ENCODE measurements at regions not wholly inside any gene's neighbourhood (a gene's known extent, or its start where the extent isn't known, plus 50 kb on each side); places are given as distances from the start of the nearest gene placed in this dataset.
A peak's percentile ranks its signal among the peaks of the same experiment; 100 is the strongest.
"Not testable (repeated sequence)": the region's sequence is repeated elsewhere in the genome, so short reads cannot be mapped to it uniquely, and the experiment has no call there.

DNA sequence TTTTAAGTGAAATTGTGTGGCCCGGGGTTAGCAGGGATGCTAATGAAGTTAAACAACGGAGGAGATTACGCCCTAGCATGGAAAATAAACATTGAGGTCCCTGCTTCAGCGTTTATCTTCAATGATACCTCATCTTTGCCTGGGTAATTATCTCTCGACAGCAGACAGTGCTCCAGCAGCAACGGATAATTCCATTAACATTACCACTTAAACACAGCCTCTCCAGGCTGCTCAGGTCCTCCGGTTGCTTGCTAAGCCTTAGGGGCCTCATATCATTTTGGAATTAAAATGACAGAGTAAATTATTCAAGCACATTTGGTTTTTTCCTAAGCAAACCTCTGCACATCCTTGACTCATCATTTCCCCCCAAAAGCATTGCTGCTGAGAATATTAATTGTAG is 281.5 kb upstream of the KLF3 start:
- DNase-seq (ENCODE audit: low read depth) = no peak

DNA sequence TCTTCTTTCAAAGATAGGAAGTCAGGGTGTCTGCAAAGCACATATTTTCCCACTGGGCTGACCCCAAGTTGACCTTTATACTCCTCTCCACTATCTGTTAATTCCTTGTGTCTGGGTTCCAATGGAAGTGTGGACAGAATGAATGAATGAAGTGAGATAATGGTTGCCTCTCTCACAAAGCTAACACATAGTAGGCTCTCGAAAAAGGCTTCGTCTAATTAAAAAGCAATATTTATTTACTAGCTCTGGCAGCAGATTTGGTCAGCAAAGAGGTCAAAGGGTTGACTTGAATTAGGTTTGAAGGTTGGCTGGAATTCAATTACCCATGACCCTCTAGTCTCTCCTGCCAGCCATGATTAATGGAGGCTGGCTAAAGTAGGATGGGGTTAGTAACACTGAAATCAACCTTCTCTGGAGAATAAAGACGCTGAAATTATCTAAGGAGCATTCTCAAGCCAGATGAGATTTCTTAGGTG is 280.3 kb upstream of the KLF3 start:
- DNase-seq (ENCODE audit: low read depth) = no peak

DNA sequence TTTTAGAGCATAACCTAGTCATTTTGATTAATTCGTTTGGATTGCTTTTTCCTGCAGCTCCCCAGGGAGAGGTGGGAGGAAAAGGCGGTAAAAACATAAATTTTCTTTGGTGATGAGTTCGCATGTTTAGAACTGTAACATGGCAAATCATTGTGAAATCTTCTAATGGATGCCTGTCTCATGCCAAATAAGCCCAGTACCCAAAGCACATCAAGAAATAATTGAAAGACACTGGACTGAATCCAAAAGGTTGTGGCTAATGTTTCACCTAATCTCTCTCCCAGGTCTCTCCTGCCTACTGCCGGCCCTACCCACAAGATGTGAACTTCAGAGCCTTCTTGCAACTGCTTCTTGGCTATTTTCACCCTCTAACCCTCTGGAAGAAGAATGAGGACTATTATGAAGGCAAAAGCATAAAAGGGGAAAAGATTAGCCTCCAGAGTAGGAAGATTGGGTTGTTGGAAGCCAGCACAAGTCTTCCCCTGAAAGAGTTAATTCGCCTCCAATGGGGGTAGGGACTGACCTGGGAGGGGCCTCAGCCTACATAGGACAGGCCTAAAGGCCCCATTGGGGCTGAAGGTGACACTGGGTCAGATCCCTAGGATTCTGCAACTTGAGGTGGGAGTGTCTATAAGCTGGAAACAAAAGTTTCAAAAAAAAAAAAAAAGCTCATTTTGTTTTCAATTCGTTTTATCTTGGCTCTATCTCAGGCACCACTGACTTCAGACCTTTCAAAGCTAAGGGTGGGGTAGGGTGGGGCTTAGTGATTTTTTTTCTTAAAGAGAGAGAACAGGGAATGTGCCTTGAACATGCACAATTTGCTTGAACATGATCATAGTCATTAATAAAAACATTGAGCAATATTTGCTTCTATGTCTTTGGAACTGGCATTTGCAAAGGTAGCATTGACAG is 278.6 kb upstream of the KLF3 start:
- no peak for DNase-seq (ENCODE audit: low read depth)

DNA sequence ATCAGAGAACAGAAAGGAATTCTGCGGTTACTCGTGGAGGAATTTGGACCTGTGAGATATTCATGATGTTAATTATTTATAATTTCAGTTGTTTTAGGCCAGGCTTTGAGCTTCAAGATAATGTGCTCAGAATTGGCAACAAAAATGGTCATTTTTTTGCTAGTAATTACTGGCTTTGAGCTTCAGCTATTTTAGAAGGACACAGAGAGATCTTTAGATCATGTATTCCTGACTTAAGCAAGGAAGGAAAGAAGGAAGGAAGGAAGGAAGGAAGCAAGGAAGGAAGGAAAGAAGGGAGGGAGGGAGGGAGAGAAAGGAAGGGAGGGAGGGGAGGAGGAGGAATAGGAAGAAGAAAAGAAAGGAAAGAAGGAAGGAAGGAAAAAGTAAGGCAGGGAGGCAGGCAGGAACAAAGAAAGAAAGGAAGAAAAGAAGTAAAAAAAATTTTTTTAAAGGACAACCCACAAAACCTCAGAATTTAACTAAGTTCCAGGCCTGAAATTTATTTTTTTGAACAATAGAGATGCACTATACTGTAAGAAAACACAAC is 277.9 kb upstream of the KLF3 start:
- no peak for DNase-seq (ENCODE audit: low read depth)

DNA sequence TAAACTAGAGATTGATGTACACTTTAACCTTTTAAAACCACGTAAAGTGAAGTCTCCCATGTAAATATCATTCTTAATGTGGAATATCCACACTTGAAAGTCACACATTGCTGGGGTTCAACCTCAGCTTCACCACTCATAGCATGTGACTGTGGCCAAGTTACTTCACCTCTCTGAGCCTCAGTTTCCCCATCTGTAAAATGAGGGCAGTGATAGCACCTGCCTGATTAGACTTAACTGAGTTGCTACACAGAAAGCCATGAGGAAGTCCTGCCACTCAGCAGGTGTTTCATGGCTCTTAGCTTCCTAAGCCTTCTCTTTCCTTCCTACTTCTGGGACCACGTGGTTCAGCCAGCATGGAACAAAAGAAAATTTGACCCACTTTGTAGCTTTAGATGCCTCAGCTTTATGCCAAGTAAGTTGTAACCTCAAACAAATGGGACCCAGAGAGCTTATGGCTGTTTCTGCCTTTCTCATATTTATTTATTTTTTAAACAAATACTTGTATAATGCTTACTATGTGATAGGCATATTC is 277.3 kb upstream of the KLF3 start:
- no peak for DNase-seq (ENCODE audit: low read depth)

DNA sequence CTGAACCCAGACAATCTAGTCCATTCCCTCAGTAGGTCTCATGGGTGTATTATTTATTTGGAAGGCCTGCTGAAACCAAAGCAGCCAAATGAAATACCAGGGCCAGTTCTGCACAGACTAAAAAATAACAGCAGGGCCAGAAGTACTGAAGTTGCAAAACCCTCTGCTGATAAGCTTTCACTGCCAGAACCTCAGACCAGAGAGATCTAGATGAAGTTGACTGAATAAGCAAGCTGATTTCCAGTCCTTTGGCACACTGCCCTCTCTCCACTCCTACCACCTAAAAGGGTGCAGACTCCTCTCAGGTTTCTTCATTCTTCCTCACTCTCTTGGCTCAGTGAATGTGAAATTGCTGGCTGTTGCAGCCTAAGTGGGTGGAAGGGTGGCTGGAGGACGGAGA is 276.7 kb upstream of the KLF3 start:
- DNase-seq (ENCODE audit: low read depth) = no peak

DNA sequence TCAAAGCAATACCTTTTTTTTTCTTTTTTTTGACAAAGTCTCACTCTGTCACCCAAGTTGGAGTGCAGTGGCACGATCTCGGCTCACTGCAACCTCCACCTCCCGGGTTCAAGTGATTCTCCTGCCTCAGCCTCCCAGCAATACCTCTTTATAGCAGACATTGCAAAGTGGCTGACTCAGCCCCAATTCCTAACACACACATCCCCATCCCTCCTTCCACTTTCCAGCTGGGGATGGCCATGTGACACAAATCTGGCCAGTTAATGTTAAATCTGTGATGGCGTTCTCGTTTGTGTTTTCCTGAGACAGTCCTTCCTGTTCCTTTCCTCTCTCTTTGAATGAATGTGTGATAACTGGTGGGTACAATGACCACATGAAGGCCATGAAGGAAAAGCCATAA is 276.2 kb upstream of the KLF3 start:
- DNase-seq (ENCODE audit: low read depth) = no peak

DNA sequence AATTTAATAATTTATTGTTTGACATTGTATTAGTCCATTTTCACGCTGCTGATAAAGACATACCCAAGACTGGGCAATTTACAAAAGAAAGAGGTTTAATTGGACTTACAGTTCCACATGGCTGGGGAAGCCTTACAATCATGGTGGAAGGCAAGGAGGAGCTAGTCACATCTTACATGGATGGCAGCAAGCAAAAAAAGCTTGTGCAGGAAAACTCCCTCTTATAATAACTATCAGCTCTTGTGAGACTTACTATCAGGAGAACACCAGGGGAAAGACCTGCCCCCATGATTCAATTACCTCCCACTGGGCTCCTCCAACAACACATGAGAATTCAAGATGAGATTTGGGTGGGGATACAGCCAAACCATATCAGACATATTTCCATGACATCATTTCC is 275.1 kb upstream of the KLF3 start:
- DNase-seq (ENCODE audit: low read depth) = not testable (repeated sequence)

DNA sequence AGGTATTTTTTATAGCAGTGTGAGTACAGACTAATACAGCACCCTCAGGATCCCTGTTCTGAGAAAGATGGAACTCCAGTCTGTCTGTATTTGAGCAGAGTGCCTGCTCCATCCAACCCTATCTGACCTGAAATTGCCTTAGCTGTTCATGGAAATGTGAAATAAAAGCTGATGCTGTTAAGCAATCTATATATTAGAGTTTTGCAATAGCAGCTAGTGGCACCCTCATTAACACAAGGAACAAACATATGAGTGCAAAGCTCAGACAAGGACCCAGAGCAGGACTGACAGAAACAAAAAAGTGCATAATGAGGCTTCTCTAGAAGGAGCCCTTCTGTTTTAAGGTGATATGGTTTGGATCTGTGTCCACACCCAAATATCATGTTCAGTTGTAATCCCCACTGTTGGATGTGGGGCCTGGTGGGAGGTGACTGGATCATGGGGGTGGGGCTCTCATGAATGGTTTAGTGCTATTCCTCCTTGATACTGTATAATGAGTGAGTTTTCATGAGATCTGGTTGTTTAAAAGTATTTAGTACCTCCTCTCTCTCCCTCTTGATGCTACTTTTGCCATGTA is 272.9 kb upstream of the KLF3 start:
- no peak for DNase-seq (ENCODE audit: low read depth)

DNA sequence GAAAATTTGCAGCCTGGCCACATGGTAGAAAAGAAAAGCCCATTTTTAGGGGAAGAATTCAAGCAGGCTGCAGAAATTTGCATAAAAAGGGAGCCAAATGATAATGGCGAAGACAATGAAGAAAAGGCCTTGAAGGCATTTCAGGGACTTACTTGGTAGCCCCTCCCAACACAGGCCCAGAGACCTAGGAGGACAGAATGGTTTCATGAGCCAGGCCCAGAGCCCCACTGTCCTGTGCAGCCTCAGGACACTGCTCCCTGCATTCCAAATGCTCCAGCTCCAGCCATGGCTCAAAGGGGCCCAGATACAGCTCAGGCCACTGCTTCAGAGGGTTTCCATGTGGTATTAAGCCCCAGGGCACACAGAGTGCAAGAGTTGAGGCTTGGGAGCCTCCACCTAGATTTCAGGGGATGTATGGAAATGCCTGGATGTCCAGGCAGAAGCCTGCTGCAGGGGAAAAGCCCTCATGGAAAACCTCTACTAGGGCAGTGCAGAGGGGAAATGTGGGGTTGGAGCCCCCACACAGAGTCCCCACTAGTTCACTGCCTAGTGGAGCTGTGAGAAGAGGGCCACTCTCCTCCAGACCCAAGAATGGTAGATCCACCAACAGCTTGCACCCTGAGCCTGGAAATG is 271.7 kb upstream of the KLF3 start:
- no peak for DNase-seq (ENCODE audit: low read depth)

DNA sequence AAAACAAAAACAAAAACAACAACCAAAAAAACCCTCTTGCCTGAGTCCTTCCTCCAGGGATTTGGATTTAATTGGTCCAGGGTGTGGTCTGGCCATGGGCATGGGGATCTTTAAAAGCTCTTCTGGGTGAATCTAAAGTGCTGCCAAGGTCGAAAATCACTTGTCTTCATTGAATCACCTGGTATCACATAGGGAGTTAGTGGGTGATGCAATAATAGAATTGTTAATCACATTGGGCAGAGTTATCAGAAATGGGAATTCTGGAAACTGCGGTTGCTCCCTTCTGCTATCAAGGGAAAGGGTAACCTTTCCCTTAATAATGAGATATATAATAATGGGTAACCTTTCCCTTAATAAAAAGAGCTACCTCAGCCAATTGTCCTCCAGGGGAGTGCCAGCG is 267.9 kb upstream of the KLF3 start:
- no peak for DNase-seq (ENCODE audit: low read depth)

DNA sequence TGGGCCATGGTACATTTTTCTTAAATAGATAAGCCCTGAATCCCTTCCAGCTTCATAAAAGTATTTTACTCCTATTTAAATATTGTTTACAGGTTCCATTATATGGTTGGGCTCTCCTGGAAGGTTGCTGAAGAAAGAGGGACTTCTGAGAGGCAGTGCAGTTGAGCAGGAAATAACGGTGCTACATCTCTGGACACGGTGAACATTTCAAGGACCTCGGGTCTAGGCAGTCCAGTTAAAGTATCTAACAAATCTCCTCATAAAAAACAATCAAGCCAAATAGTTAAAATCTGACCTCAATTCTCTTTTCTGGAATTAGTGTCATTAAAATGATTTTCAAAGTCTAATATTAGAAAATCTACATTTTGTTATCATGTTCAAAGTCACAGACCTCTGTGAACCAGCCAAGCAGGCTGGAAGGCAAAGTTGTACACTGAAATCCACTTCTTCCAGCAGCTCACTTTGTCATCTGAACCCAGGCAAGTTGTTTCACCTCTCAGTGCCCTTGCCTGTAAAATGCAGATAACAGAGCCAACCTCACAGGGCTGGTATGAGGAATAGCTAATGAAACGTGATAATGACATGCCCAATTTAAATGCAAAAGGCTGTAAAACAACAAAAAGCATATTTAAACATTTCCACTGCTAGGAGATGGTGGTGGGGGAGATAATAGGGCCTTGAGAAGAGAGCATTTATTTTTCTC is 267.0 kb upstream of the KLF3 start:
- DNase-seq (ENCODE audit: low read depth) = peak; percentile 6

DNA sequence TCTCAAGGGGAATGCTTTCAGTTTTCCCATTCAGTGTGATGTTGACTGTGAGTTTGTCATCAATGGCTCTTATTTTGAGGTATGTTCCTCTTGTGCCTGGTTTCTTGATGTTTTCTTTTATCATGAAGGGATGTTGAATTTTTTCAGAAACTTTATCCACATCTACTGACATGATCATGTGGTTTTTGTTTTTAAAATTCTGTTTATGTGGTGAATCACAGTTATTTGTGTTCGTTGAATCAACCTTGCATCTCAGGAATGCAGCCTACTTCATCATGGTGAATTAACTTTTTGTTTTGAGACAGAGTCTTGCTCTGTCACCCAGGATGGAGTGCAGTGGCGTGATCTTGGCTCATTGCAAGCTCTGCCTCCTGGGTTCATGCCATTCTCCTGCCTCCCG is 263.1 kb upstream of the KLF3 start:
- peak; percentile 37 for DNase-seq (ENCODE audit: low read depth)

DNA sequence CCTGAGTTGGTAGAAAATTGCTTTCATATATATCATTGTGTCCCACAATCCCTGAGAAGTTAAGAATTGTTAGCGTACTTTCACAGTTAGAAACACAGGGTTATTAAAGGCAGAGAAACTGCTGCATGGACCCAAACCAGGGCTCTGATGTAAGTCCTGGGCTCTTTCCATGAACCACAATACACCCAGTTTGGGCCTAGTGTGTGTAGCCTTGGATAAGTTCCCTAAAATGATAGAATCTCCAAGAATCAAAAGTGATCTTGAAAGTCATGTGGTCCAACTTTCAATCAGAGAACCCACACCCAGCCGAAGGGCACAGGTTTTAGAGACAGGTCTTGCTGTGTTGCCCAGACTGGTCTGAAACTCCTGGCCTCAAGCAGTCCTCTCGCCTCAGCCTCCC is 257.8 kb upstream of the KLF3 start:
- DNase-seq (ENCODE audit: low read depth) = no peak

DNA sequence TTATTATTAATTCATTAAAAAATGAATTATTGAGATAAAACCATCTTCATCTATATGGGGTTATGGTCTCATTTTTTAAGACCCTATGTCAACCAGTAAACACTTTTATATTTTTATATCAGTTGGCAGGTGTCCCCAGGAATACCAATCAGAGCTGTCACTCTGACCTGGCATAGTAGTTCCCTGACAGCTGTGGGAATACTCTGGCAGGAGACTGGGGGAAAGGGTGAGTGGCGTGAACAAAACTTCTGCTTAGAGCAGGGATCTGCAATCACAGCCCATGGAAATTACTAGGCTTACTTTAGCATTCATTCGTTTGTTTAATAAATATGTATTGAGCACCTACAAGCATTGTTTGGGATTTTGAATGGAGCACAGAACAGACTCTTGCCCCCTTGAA is 254.1 kb upstream of the KLF3 start:
- DNase-seq (ENCODE audit: low read depth) = no peak

DNA sequence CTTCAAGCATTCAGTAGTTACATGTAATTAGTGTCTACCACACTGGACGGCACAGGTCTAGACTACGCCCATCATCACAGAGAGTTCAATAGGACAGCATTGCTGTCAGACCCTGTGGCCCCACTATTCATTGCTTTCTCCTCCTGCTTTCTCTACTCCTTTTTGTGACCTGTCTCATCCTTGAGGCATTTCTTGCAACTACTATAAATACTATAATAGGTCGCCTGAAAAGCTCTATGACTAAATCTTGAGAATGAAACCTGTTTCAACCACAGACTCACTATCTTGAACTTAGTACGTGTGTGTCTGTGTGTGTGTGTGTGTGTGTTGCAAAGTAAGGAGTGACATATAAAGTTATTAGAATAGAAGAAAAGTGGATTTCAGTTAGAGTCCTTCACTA is 252.9 kb upstream of the KLF3 start:
- DNase-seq (ENCODE audit: low read depth) = no peak

DNA sequence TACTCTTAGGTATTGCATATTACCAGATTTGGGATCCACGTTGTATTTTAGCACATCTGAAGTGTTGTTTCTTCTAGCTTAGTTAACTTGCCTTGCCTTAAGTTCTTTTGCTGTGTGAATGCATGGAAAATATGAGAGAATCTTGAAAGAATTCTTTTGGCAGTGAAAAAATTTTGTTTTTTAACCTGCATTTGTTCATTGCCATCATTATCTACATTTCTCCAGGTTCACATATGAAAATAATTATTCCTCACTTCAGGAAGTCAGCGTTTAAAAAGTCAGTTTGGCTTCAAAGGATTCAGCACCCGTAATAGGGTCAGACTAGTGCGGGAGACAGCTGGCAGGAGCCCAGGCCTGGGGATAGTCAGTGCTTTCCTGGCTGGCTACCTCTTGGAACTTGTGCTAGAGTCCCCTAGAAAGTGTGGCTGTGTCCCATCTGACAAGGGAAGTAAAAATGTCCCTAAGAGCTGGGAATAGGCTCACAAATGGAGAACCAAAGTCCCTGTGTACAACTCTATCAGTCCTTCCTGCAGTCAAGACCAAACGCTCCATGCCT is 251.9 kb upstream of the KLF3 start:
- DNase-seq (ENCODE audit: low read depth) = no peak

DNA sequence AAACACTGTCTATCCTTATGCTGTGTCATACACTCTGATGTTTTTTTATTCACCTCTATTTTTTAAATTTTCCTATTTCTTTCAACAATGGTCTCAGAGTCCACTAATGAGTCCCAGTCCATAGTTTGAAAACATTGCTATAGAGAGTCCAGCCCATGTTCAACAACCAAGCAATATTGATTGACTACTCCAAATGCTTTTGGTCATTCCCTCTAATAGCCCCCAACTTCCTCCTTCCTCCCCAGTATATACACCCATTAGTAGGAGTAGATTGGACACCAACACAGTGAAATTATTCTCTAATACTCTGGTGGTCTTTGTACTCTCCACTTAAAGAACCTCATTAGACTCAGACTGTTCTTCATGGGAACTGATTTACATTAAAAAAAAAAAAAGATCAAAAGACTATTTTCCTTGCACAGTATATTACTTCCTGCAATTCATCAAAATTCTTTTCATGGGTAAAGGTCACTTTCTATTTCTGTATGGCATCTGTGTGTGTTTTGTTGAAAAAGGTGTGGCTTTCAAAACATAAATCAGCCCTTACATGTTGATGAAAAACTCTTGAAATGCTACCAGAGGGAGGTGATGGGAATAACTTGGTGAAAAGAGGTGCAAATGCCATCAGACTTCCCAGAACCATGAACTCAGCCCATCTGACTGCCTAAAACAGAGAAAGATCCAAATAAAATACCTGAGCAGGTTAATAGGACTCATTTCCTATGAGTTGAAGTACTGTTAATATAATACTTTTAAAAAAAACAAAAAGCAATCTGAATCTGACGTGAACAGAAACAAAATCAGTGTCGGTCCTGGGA is 250.3 kb upstream of the KLF3 start:
- no peak for DNase-seq (ENCODE audit: low read depth)

DNA sequence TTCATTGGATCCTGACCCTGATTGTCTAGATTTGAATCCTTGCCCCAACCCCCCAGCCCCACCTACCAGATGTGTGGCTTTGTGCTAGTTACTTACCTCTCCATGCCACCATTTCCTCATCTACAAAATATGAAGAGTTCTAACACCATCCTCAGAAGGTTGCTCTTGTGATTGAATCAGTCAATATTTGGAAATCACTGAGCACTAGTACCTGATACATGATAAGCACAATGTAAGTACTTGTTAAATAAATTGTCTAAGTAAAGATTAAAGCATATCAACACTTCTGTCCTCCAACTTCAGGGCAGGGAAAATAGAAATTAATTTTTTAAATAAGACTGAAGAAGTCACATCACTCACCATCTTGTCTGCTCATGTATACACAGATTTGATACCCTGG is 249.6 kb upstream of the KLF3 start:
- DNase-seq (ENCODE audit: low read depth) = no peak

DNA sequence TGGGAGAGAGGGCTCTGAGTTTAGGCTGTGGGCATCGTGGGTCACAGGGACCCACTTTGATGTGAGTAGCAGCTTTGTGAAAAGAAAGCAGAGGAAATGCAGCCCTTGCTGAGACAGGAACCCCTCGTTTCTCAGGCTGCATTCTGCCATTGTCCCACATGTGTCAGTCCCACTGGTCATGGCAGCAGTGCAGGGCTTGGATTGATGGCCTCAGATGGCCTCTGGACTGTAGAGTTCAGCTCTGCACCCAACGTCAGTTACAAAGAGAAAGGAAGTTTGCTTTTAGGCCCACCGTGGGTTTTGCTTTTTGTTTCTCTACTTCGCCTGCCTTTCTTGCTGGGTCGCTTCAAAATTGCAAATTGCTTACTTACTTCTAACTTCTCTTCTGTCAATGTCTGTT is 248.3 kb upstream of the KLF3 start:
- DNase-seq (ENCODE audit: low read depth) = no peak
